HG03432 (cell line): ENCODE measurements at regions not wholly inside any gene's neighbourhood (a gene's known extent, or its start where the extent isn't known, plus 50 kb on each side); places are given as distances from the start of the nearest gene placed in this dataset.
"Not testable (repeated sequence)": the region's sequence is repeated elsewhere in the genome, so short reads cannot be mapped to it uniquely, and the experiment has no call there.

ENCODE experiments used
- ATAC-seq: cut with Tn5 transposase; IDR thresholded peaks from one replicate; pipeline ENCODE4 v1.9.1; 2021; ENCODE audit warnings: mild to moderate bottlenecking, moderate library complexity; ENCODE audit not compliant: unreplicated experiment

DNA sequence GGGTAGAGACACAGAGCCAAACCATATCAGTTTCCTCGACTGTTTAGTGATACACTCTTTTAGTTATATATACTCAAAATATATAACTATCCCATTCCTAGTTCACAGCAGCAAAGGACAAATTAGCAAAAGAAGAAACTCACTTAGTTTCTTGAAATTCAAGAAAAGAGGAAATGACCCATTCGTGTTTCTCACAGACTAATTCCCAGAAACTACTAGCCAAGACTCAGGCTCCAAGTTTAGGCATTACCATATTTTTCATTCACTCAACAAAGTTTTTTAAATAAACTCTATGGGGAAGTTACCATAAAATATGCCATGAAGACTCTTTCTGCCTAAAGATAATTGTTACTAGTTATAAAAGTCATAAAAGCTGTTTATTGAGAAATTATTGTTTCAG is 152.3 kb upstream of the DAAM1 start:
- no peak for ATAC-seq

DNA sequence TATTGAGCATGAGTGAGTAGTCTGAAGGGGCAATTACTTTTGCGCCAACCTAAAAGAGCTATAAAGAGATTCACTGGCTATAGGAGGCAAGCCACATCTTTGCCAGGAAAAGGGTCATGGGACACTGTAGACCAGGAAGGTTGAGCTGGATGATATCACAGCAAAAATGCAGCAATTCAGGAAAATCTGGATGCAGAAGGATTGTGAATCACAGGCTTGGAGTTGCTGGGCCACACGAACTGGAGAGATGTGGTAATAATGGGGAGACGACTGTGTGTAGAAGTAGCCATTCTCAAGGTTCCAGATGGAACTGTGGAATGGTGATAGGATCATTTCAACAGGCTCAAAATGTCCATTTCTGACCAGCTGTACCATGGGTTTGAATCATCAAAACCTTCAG is 151.4 kb upstream of the DAAM1 start:
- ATAC-seq, result no peak

DNA sequence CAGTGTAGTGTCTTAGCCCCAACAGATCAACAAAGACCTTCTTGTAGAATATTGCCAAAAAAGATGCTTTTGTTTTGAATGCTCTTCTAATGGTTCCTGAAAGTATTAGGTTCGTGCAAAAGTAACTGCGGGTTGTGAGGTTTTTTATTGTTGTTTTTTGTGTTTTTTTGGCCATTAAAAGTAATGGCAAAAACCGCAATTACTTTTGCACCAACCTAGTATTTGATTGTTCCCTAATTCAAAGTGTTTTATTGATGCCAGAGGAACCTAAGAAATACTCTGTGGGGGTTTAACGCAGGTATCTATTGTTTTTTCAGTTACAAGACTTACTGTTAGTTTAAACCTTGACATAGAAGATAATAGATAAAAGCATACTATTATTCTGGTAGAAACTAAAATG is 150.8 kb upstream of the DAAM1 start:
- no peak for ATAC-seq

DNA sequence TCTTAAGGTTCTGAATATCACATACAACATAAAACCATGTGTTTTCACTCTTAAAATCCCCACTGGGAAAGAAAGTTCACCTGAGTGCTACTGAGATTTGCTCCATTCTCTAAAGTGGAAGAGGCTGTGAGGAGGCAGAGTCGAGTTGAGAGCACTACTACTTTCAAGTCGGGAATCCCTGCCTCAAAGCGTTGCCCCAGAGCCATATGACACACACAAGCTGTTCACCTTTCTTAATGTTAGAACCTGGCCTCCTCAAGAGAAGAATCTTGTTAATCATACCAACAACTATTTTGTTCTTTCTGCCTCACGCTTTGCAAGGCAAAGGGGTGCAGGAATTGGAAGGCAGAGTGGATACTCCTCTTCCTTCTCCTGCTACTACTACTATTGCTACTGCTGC is 149.7 kb upstream of the DAAM1 start:
- ATAC-seq, result no peak

DNA sequence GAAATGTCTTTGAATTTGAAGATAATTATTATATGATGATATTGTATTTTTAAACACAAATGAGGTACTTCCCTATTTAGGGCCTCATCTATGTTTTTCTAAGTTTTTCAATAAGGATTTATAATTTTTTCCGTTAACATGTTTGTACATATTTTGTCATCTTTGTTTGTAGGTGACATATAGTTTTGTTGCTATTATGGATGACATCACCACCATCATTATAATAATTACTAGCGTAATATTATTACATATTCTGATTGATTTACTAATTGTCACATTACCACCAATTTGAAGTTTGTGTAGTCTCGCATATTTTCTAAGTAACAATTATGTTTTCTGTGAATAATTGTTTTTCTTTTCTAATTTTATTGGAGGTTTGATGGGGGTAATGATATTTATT is 147.2 kb upstream of the DAAM1 start:
- no peak for ATAC-seq

DNA sequence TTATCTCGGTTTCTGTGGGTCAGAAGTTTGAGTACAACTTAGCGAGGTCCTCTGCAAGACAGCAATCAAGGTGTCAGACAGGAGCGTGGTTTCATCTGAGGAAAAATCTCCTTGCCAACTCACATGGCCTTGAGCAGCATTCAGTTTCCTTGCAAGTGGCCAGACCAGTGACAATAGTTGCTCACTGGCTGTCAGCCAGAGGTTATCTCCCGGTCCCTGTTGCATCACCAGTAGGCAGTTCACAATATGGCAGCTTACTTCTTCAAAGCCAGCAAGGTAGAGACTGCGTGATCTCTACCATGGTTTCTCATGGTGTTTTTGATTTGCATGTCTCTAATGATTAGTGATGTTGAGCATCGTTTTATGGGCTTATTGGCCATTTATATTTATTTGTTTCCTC is 143.8 kb upstream of the DAAM1 start:
- no peak for ATAC-seq

DNA sequence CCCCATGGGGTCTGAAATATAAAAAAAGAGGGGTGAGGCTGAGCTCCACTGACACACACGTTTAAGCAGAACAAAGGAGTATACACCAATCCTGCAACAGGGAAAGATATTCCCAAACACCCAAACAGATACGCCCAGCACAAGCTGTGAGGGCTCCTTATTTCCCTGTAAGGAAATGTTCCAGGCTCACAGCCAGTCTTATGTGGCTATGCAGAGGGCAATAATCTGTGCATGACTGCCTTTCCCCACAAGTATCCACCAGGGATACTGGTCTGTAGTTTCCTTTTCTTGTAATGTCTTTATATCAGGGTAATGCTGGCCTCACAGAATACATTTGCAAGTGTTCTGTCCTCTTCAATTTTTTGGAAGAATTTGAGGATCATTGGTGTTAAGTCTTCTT is 141.7 kb upstream of the DAAM1 start:
- no peak for ATAC-seq

DNA sequence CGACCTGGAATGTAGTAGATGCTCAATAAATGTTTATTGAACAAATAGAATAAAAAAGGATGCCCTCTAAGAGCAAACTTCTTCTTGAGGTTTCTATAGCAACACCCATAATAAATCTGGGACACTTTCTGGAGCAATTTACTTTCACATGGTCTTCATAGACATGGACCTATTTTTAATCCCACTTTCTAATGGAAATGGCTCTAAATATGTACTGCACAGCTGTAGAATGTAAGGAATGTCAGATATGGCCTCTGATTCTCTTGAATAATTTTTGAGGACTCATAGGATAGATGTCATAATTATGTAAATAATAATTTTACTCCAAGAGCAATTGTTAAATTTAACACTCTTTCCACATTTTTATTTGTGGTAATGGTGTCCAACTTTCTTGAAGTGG is 133.5 kb upstream of the DAAM1 start:
- no peak for ATAC-seq

DNA sequence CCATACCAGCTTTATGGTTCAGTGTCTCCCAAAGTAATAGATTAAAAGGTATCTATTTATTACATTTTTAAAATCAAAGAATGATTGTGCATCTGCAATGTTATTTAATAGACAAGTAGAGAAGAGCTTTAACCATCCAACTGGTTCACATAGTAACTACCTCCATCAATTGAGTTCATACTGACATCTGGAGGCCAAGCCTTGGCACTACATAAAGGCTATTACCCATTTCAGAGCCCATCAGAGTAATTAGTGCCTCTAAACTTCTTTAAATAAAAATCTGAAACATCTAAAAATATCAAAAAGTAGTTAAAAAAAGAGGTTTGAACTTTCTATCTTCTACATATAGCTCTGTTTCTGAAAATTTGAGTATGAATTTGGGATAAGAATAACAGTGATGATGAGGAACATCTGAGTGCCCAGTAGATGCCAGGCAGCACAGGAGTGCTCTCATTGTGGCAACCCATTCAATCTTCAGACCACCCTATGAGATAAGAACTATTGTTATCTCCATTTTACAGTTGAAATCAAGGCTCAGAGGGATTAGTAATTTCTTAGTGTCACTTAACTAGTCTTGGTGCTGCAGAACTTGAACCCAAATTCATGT is 132.9 kb upstream of the DAAM1 start:
- ATAC-seq, result peak; percentile 70

DNA sequence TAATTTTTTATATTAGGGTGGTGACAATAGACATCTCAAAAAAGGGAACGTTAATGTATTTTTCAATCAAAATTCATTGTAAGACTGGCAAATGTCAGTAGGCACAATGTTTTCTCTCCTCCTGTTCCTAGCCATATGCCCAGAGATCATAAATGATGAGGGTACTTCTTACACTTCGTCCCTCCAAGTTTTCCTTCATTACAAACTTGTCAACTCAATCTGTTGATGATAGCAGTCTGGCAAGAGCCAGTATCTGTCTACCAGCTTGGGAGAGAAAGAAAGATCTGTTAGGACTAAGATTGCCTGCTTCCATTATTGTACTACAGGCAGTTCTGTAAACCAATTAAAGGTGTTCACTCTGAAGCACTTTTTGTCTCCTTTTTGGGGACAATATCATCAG is 130.9 kb upstream of the DAAM1 start:
- ATAC-seq, result no peak

DNA sequence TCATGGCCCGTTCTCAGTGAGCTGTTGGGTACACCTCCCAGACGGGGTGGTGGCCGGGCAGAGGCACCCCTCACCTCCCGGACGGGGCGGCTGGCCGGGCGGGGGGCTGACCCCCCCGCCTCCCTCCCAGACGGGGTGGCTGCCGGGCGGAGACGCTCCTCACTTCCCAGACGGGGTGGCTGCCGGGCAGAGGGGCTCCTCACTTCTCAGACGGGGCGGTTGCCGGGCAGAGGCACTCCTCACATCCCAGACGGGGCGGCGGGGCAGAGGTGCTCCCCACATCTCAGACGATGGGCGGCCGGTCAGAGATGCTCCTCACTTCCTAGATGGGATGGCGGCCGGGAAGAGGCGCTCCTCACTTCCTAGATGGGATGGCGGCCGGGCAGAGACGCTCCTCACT is 129.7 kb upstream of the DAAM1 start:
- not testable (repeated sequence) for ATAC-seq

DNA sequence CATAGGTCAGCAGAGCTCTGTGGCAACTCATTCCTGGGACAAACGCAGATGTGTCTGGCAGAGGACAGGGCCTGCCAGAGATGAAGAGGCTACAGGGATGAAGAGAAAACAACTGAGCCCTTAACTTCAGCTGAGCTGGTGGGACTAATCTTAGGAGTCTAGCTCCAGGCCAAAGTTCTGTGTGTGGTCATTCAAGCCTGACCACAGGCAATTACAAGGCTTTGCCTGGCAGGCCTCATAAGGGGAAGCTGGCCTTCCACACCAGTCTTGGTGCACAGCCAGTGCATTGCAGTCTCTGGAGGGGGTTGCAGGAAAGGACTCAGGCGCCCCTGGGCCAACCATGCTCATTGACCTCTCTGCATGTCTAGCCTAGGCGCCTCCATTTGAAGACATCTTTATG is 127.6 kb upstream of the DAAM1 start:
- ATAC-seq, result no peak

DNA sequence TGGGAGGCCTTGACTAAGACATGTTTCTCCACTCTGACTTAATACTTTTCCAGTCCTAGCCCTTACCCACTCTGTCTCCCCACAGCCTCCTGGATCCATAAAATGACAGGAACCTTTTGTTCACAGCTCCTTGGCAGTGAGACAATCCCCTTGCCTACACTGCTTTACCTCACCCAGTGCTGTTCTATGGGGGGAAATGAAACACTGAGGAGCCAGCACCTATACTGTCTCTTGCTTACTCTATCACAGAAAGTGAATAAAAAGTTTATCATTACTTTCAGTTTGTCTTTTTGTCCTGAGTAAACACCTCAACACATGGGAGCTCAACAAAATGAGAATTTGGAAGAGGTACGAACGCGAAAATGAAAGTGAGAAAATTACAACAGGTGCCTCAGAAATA is 127.2 kb upstream of the DAAM1 start:
- no peak for ATAC-seq

DNA sequence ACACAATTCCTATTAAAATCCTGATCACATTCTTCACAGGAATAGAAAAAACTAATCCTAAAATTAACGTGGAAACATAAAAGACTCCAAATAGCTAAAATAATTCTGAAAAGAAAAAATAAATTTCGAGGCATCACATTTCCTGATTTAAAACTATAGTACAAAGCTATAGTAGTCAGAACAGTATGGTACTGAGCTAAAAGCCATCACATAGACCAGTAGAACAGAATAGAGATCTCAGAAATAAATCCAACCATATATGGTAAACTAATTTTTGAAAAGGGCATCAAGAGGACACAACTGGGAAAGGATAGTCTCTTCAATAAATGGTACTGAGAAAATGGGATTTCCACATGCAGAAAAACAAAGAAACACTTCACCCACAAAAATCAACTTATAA is 125.2 kb upstream of the DAAM1 start:
- no peak for ATAC-seq

DNA sequence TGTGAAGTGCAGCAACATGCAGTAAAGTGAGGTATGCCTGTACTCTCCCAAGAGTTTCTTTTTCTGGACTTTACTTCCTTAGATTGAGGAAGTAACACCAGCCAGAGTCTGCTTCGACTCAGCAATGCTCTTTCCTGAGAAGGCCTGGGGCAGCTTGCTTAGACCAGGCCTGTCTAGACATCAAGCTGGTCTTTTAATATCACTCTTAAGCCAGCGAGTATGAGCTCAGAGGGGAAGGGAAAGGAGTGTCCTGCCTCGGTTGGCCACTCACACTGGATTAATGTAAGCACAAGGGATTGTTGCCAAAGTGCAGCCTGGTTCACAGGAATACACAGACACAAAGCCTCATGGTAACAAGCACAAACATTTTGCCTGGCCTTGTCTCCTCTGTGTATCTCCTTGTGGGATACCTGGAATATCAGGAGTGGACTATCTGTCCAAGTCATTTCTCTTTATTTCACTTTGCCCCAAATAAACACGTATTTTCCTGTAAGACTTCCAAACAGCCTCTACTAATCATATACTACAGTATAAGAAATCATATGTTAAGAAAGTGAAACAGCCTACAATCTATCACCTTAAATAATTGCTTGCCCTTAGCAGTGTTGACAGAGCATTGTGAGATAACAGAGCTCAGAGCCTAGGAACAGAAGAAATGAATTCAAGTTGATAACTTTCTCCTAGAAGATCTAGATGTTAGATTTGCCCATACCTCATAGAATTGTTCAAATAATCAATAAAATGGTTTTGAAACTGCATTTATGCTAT is 121.2 kb upstream of the DAAM1 start:
- no peak for ATAC-seq

DNA sequence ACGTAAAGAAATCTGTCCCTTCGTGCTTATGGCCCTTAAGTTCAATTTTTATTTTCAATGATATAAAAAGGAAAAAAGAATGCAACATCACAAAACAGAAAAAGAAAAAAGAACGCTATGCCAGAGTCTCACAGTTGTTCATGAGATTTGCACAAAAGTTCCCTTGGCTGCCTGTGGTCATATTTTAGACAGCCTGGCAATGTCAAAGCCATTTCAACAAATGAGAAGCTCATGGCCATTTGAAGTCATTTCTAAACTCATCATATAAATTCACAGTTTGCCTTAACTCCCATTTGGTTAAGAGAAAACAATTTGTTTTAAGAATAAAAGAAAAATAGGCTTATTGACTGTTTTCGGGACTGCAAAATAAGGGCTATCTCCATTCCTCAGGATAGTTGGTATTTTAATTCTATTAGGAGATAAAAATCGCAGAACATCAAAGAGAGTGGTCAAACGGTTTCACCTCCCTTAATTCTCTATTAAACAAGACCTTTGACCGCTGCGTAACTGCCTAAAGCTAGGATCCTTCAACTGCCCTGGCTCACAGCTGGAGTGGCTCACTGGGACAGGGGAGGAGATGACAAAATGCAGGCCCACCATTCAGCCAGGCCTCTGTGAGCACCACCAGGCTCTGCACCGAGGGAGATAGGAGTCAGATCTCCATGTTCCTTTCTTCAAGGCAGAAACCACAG is 119.2 kb upstream of the DAAM1 start:
- ATAC-seq, result no peak

DNA sequence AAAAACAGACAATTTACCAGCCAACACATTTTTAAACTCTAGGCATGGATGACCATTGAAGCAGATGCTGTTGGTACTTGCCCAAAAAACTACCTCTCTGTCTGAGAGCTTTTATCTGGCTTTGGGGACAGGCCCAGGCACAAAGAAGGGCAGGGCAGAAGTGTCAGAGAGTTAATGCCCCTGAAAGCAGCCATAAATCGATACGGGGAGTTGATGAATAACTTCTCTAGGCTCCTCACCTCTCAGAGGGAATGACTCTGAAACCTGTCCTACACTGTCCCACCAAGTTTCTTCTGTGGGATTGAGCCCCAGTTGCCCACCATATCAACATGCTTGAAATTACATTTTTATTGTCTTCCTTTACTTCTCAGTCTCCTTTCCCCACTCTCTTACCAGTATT is 113.0 kb upstream of the DAAM1 start:
- ATAC-seq, result no peak

DNA sequence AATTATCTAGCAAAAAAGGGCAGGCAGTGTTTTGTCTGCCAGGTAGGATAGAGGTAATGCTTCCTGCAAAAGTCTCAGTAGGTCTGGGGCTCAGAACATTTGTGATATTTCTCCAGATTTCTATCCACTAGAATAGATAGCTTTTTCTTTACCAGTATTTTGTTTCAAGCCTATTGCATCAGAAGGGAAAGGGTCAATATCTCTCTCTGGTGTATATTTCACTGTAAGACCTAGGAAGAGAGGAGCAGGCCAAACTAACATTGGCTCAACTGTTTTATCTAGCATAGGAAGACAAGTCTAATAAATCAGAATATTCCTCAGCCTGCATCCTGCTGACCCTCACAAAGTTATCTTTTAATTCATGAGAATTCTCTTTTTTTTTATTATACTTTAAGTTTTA is 106.7 kb upstream of the DAAM1 start:
- no peak for ATAC-seq

DNA sequence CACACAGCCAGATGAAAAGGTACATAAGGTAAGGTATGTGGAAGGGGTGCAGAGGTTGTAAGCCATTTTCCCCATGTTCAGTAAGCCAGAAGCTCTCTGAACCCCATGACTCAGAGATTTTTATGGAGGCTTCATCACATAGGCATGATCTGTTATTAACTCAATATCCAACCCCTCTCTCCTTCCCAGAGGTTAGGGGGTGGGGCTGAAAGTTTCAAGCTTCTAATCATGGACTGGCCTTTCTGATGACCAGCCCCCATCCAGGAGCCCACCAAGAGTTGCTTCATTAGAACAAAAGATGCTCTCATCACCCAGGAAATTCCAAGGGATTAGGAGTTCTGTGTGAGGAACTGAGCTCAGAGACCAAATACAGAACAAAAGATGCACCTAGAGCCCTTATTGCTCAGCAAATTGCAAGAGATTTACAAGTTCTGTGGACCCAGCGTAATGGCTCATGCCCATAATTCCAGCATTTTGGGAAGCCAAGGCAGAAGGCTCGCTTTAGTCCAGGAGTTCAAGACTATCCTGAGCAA is 103.2 kb upstream of the DAAM1 start:
- no peak for ATAC-seq

DNA sequence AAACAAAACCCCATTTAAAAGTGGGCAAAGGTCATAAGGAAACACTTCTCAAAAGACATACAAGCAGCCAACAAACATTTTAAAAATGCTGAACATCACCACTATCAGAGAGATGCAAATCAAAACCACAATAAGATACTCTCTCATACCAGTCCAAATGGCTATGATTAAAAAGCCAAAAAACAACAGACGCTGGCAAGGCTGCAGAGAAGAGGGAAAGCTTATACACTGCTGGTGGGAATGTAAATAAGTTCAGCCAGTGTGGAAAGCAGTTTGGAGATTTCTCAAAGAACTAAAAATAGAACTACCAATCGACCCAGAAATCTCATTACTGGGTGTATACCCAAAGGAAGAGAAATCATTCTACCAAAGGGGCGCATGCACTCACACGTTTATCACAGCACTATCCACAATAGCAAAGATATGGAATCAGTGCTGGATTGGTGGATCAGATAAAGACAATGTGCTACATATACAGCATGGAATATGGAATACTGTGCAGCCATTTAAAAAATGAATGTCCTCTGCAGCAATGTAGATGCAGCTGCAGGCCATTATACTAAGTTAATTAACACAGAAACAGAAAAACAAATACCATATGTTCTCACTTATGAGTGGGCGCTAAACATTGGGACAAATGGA is 102.1 kb upstream of the DAAM1 start:
- ATAC-seq, result no peak

DNA sequence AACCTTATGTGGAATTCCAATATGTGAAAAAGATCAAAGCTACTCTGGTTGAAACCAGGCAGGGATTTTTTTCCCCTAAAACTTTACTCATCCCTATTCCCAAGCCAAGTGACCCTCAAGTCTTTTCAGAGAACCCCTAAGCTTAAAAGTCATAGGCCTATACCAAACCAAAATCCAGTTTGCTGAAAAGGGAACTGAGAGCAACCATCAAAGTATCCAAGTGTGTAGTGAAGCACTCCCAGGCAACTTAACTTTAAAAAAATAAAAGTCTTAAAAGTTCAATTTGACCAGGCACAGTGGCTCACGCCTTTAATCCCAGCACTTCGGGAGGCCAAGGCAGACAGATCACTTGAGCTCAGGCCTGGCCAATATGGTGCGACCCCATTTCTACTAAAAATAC is 101.2 kb upstream of the DAAM1 start:
- no peak for ATAC-seq

DNA sequence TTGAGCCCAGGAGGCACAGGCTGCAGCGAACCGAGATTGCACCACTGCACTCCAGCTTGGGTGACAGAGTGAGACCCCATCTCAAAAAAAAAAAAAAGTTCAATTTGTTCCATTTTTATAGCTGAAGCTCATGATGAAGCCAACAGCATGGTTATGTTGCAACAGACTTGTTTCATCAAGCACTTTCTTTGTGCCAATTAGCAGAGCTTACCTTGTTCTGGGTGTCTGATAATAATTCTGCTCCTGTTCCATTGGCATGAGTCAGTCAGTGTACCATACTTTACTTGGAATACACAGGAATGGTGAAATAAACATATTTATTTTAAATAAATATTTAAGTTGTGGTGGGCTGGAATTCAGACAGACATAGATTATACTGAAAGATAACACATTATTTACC is 100.8 kb upstream of the DAAM1 start:
- no peak for ATAC-seq
